ENCODE measurements at regions not wholly inside any gene's neighbourhood (a gene's known extent, or its start where the extent isn't known, plus 50 kb on each side); places are given as distances from the start of the nearest gene placed in this dataset.
"Not testable (repeated sequence)": the region's sequence is repeated elsewhere in the genome, so short reads cannot be mapped to it uniquely, and the experiment has no call there.

- Histone ChIP-seq H3K27me3 (ENCODE audit: control insufficient read depth, insufficient read depth, low read length) (no peaks in the 10 kb centered on the region), H3K4me1 (ENCODE audit: control insufficient read depth, insufficient read depth, low read length) (peaks cover 3% of the 10 kb centered on the region), H3K27ac (ENCODE audit: low read depth, low read length) (no peak overlapping the region), H3K36me3 (ENCODE audit: control insufficient read depth, insufficient read depth, low read length) (no peaks in the 10 kb centered on the region), H3K4me3 (ENCODE audit: low read length) (no peak overlapping the region), H3K9ac (ENCODE audit: low read length) (no peak overlapping the region)
Measured at GRCh38 chr4:123603165-123603564, 206.6 kb downstream of the SPRY1 start.

GRCh38 chr4:123605797-123606196 lies 209.2 kb downstream of the SPRY1 start:
- not testable (repeated sequence) for H3K27me3 ChIP-seq (ENCODE audit: control insufficient read depth, insufficient read depth, low read length); H3K36me3 ChIP-seq (ENCODE audit: control insufficient read depth, insufficient read depth, low read length); H3K9ac ChIP-seq (ENCODE audit: low read length); H3K4me3 ChIP-seq (ENCODE audit: low read length); H3K4me1 ChIP-seq (ENCODE audit: control insufficient read depth, insufficient read depth, low read length); H3K27ac ChIP-seq (ENCODE audit: low read depth, low read length)

GRCh38 chr4:123606336-123606735 lies 209.7 kb downstream of the SPRY1 start:
- Histone ChIP-seq H3K27ac (ENCODE audit: low read depth, low read length) (no peak overlapping the region), H3K9ac (ENCODE audit: low read length) (no peak overlapping the region), H3K27me3 (ENCODE audit: control insufficient read depth, insufficient read depth, low read length) (no peaks in the 10 kb centered on the region), H3K36me3 (ENCODE audit: control insufficient read depth, insufficient read depth, low read length) (no peaks in the 10 kb centered on the region), H3K4me1 (ENCODE audit: control insufficient read depth, insufficient read depth, low read length) (no peaks in the 10 kb centered on the region), H3K4me3 (ENCODE audit: low read length) (no peak overlapping the region)

GRCh38 chr4:123606946-123607542 lies 210.4 kb downstream of the SPRY1 start:
- no peaks in the 10 kb centered on the region for H3K27me3 ChIP-seq (ENCODE audit: control insufficient read depth, insufficient read depth, low read length)
- no peaks in the 10 kb centered on the region for H3K4me1 ChIP-seq (ENCODE audit: control insufficient read depth, insufficient read depth, low read length)
- H3K36me3 ChIP-seq (ENCODE audit: control insufficient read depth, insufficient read depth, low read length): no peaks in the 10 kb centered on the region
- H3K9ac ChIP-seq (ENCODE audit: low read length): no peak overlapping the region
- H3K4me3 ChIP-seq (ENCODE audit: low read length): no peak overlapping the region
- no peak overlapping the region for H3K27ac ChIP-seq (ENCODE audit: low read depth, low read length)

GRCh38 chr4:123609829-123610228 lies 213.2 kb downstream of the SPRY1 start:
- peaks cover 3% of the 10 kb centered on the region for H3K4me1 ChIP-seq (ENCODE audit: control insufficient read depth, insufficient read depth, low read length)
- no peaks in the 10 kb centered on the region for H3K36me3 ChIP-seq (ENCODE audit: control insufficient read depth, insufficient read depth, low read length)

GRCh38 chr4:123613586-123614344 lies 217.2 kb downstream of the SPRY1 start:
- Histone ChIP-seq H3K27ac (ENCODE audit: low read depth, low read length) (peak overlapping the region; percentile 4), H3K36me3 (ENCODE audit: control insufficient read depth, insufficient read depth, low read length) (no peaks in the 10 kb centered on the region), H3K9ac (ENCODE audit: low read length) (no peak overlapping the region), H3K4me1 (ENCODE audit: control insufficient read depth, insufficient read depth, low read length) (peaks cover 20% of the 10 kb centered on the region), H3K27me3 (ENCODE audit: control insufficient read depth, insufficient read depth, low read length) (no peaks in the 10 kb centered on the region), H3K4me3 (ENCODE audit: low read length) (no peak overlapping the region)

More at GRCh38 chr4:123609829-123610228, 213.2 kb downstream of the SPRY1 start:
- no peak overlapping the region for H3K27ac ChIP-seq (ENCODE audit: low read depth, low read length)
- H3K4me3 ChIP-seq (ENCODE audit: low read length): no peak overlapping the region
- no peak overlapping the region for H3K9ac ChIP-seq (ENCODE audit: low read length)
- no peaks in the 10 kb centered on the region for H3K27me3 ChIP-seq (ENCODE audit: control insufficient read depth, insufficient read depth, low read length)

GRCh38 chr4:123615901-123616300 lies 219.3 kb downstream of the SPRY1 start:
- H3K27me3 ChIP-seq (ENCODE audit: control insufficient read depth, insufficient read depth, low read length): no peaks in the 10 kb centered on the region
- H3K36me3 ChIP-seq (ENCODE audit: control insufficient read depth, insufficient read depth, low read length): no peaks in the 10 kb centered on the region
- no peak overlapping the region for H3K4me3 ChIP-seq (ENCODE audit: low read length)
- no peak overlapping the region for H3K9ac ChIP-seq (ENCODE audit: low read length)
- H3K27ac ChIP-seq (ENCODE audit: low read depth, low read length): peak overlapping the region; percentile 81
- H3K4me1 ChIP-seq (ENCODE audit: control insufficient read depth, insufficient read depth, low read length): peaks cover 24% of the 10 kb centered on the region

GRCh38 chr4:123616951-123617461 lies 220.4 kb downstream of the SPRY1 start:
- H3K4me3 ChIP-seq (ENCODE audit: low read length): no peak overlapping the region
- H3K4me1 ChIP-seq (ENCODE audit: control insufficient read depth, insufficient read depth, low read length): peaks cover 24% of the 10 kb centered on the region
- no peaks in the 10 kb centered on the region for H3K27me3 ChIP-seq (ENCODE audit: control insufficient read depth, insufficient read depth, low read length)
- peak overlapping the region; percentile 81 for H3K27ac ChIP-seq (ENCODE audit: low read depth, low read length)
- H3K36me3 ChIP-seq (ENCODE audit: control insufficient read depth, insufficient read depth, low read length): no peaks in the 10 kb centered on the region
- H3K9ac ChIP-seq (ENCODE audit: low read length): no peak overlapping the region

GRCh38 chr4:123617791-123618190 lies 221.2 kb downstream of the SPRY1 start:
- Histone ChIP-seq H3K4me1 (ENCODE audit: control insufficient read depth, insufficient read depth, low read length) (peaks cover 24% of the 10 kb centered on the region), H3K4me3 (ENCODE audit: low read length) (no peak overlapping the region), H3K9ac (ENCODE audit: low read length) (no peak overlapping the region), H3K36me3 (ENCODE audit: control insufficient read depth, insufficient read depth, low read length) (no peaks in the 10 kb centered on the region), H3K27ac (ENCODE audit: low read depth, low read length) (peak overlapping the region; percentile 81), H3K27me3 (ENCODE audit: control insufficient read depth, insufficient read depth, low read length) (no peaks in the 10 kb centered on the region)

GRCh38 chr4:123618606-123619005 lies 222.0 kb downstream of the SPRY1 start:
- H3K4me1 ChIP-seq (ENCODE audit: control insufficient read depth, insufficient read depth, low read length): peaks cover 24% of the 10 kb centered on the region
- H3K9ac ChIP-seq (ENCODE audit: low read length): no peak overlapping the region
- no peak overlapping the region for H3K4me3 ChIP-seq (ENCODE audit: low read length)
- no peaks in the 10 kb centered on the region for H3K27me3 ChIP-seq (ENCODE audit: control insufficient read depth, insufficient read depth, low read length)
- H3K36me3 ChIP-seq (ENCODE audit: control insufficient read depth, insufficient read depth, low read length): no peaks in the 10 kb centered on the region
- no peak overlapping the region for H3K27ac ChIP-seq (ENCODE audit: low read depth, low read length)

GRCh38 chr4:123619326-123619725 lies 222.7 kb downstream of the SPRY1 start:
- H3K9ac ChIP-seq (ENCODE audit: low read length): no peak overlapping the region
- H3K27ac ChIP-seq (ENCODE audit: low read depth, low read length): no peak overlapping the region
- no peaks in the 10 kb centered on the region for H3K27me3 ChIP-seq (ENCODE audit: control insufficient read depth, insufficient read depth, low read length)
- H3K4me1 ChIP-seq (ENCODE audit: control insufficient read depth, insufficient read depth, low read length): peaks cover 21% of the 10 kb centered on the region
- H3K36me3 ChIP-seq (ENCODE audit: control insufficient read depth, insufficient read depth, low read length): no peaks in the 10 kb centered on the region
- no peak overlapping the region for H3K4me3 ChIP-seq (ENCODE audit: low read length)

- H3K4me3 ChIP-seq (ENCODE audit: low read length): no peak overlapping the region
- H3K27me3 ChIP-seq (ENCODE audit: control insufficient read depth, insufficient read depth, low read length): no peaks in the 10 kb centered on the region
- no peaks in the 10 kb centered on the region for H3K36me3 ChIP-seq (ENCODE audit: control insufficient read depth, insufficient read depth, low read length)
- no peak overlapping the region for H3K9ac ChIP-seq (ENCODE audit: low read length)
- H3K27ac ChIP-seq (ENCODE audit: low read depth, low read length): no peak overlapping the region
- H3K4me1 ChIP-seq (ENCODE audit: control insufficient read depth, insufficient read depth, low read length): peaks cover 21% of the 10 kb centered on the region
Measured at GRCh38 chr4:123619895-123620294, 223.3 kb downstream of the SPRY1 start.
